ENCODE measurements at regions not wholly inside any gene's neighbourhood (a gene's known extent, or its start where the extent isn't known, plus 50 kb on each side); places are given as distances from the start of the nearest gene placed in this dataset.
A peak's percentile ranks its signal among the peaks of the same experiment; 100 is the strongest.

- DNase-seq (ENCODE audit: low read depth) = no peak
Observed at GRCh38 chr7:17166824-17167379, 131.6 kb upstream of the AHR start.

- DNase-seq (ENCODE audit: low read depth) = no peak
Observed at GRCh38 chr7:17168416-17168815, 130.0 kb upstream of the AHR start.

- DNase-seq (ENCODE audit: low read depth) = no peak
Observed at GRCh38 chr7:17171427-17171826, 127.0 kb upstream of the AHR start.

GRCh38 chr7:17176371-17177032 lies 122.0 kb upstream of the AHR start:
- no peak for DNase-seq (ENCODE audit: low read depth)

- DNase-seq (ENCODE audit: low read depth) = no peak
Observed at GRCh38 chr7:17178545-17178944, 119.9 kb upstream of the AHR start.

GRCh38 chr7:17181482-17181881 lies 117.0 kb upstream of the AHR start:
- no peak for DNase-seq (ENCODE audit: low read depth)

GRCh38 chr7:17183630-17184328 lies 114.7 kb upstream of the AHR start:
- DNase-seq (ENCODE audit: low read depth) = peak; percentile 22

- no peak for DNase-seq (ENCODE audit: low read depth)
Observed at GRCh38 chr7:17184805-17185689, 113.4 kb upstream of the AHR start.

GRCh38 chr7:17185690-17186070 lies 112.8 kb upstream of the AHR start:
- DNase-seq (ENCODE audit: low read depth) = peak; percentile 14

GRCh38 chr7:17186745-17187530 lies 111.5 kb upstream of the AHR start:
- no peak for DNase-seq (ENCODE audit: low read depth)

GRCh38 chr7:17194656-17195055 lies 103.8 kb upstream of the AHR start:
- DNase-seq (ENCODE audit: low read depth) = no peak

- no peak for DNase-seq (ENCODE audit: low read depth)
Observed at GRCh38 chr7:17195576-17195975, 102.9 kb upstream of the AHR start.

GRCh38 chr7:17205910-17206309 lies 92.5 kb upstream of the AHR start:
- DNase-seq (ENCODE audit: low read depth) = no peak

- no peak for DNase-seq (ENCODE audit: low read depth)
Observed at GRCh38 chr7:17206349-17206905, 92.0 kb upstream of the AHR start.

- no peak for DNase-seq (ENCODE audit: low read depth)
Observed at GRCh38 chr7:17207220-17207619, 91.2 kb upstream of the AHR start.

- peak; percentile 76 for DNase-seq (ENCODE audit: low read depth)
Observed at GRCh38 chr7:17209101-17209500, 89.4 kb upstream of the AHR start.

GRCh38 chr7:17211307-17211836 lies 87.1 kb upstream of the AHR start:
- no peak for DNase-seq (ENCODE audit: low read depth)

GRCh38 chr7:17212188-17212587 lies 86.3 kb upstream of the AHR start:
- no peak for DNase-seq (ENCODE audit: low read depth)

- DNase-seq (ENCODE audit: low read depth) = no peak
Observed at GRCh38 chr7:17227766-17228490, 70.5 kb upstream of the AHR start.

- no peak for DNase-seq (ENCODE audit: low read depth)
Observed at GRCh38 chr7:17229228-17229627, 69.2 kb upstream of the AHR start.
